Stimulated activated naive CD8-positive, alpha-beta T cell treated with anti-CD3 and anti-CD28 coated beads, Interleukin-15, Interleukin-2, amounts not matched to agents 100 ng/mL and 50 ng/mL, for 24 hours (primary cell): ENCODE measurements at regions not wholly inside any gene's neighbourhood (a gene's known extent, or its start where the extent isn't known, plus 50 kb on each side); places are given as distances from the start of the nearest gene placed in this dataset.

ENCODE experiments used
- H3K27ac Mint-ChIP-seq: one replicate; pipeline ENCODE4 v1.8.0; 2021; ENCODE audit warnings: mild to moderate bottlenecking, mixed read lengths
- H3K27me3 Mint-ChIP-seq: one replicate; pipeline ENCODE4 v1.8.0; 2021; ENCODE audit warnings: mixed read lengths
- H3K36me3 Mint-ChIP-seq: one replicate; pipeline ENCODE4 v1.8.0; 2021; ENCODE audit warnings: low read depth, mixed read lengths
- H3K4me1 Mint-ChIP-seq: one replicate; pipeline ENCODE4 v1.8.0; 2021; ENCODE audit warnings: low read depth, mixed read lengths
- H3K4me3 Mint-ChIP-seq: one replicate; pipeline ENCODE4 v1.8.0; 2021; ENCODE audit warnings: mild to moderate bottlenecking, mixed read lengths
- H3K9me3 Mint-ChIP-seq: one replicate; pipeline ENCODE4 v1.8.0; 2021; ENCODE audit warnings: mixed read lengths

DNA sequence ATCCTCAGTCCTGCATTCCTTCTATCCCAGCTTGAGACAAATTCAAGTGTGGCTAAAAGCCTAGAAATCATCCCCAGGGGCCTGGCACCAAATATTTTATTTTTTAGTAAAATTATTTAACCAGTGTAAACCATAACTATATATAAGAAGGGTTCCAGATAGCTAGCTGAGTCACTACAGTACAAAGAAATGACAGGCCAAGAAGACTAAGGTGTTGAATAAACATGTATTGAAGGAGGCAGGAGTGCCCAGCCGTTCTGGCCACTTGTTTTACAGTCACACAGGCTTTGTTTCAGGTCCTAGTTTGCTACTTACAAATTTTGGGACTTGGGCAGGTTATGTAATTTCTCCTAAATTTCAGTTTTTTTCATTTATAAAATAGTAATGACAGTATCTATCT lies 225.9 kb upstream of the PITX2 start:
- no peaks in the 10 kb centered on the region for H3K4me1 Mint-ChIP-seq
- no peaks in the 10 kb centered on the region for H3K9me3 Mint-ChIP-seq
- H3K27ac Mint-ChIP-seq, result no peak overlapping the region
- H3K4me3 Mint-ChIP-seq, result no peak overlapping the region
- H3K27me3 Mint-ChIP-seq, result no peaks in the 10 kb centered on the region
- no peaks in the 10 kb centered on the region for H3K36me3 Mint-ChIP-seq

DNA sequence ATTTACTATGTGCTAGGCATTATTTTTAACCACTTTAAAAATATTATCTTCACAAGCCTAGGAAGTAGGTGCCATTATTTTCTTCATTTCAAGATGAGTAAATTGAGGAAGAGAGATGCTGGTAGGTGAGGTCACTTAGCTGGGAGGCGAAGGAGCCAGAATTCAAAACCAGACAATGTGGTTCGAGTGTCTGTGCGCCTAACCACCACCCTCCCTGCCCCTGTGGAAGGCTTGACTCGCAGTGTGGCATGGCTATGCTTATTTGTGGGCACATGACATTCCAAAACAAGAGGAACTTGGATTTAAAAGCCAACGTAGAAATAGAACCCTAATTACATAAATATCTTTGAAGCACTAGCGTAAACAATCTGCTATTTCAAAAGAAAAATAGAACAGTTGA lies 226.6 kb upstream of the PITX2 start:
- no peaks in the 10 kb centered on the region for H3K36me3 Mint-ChIP-seq

DNA sequence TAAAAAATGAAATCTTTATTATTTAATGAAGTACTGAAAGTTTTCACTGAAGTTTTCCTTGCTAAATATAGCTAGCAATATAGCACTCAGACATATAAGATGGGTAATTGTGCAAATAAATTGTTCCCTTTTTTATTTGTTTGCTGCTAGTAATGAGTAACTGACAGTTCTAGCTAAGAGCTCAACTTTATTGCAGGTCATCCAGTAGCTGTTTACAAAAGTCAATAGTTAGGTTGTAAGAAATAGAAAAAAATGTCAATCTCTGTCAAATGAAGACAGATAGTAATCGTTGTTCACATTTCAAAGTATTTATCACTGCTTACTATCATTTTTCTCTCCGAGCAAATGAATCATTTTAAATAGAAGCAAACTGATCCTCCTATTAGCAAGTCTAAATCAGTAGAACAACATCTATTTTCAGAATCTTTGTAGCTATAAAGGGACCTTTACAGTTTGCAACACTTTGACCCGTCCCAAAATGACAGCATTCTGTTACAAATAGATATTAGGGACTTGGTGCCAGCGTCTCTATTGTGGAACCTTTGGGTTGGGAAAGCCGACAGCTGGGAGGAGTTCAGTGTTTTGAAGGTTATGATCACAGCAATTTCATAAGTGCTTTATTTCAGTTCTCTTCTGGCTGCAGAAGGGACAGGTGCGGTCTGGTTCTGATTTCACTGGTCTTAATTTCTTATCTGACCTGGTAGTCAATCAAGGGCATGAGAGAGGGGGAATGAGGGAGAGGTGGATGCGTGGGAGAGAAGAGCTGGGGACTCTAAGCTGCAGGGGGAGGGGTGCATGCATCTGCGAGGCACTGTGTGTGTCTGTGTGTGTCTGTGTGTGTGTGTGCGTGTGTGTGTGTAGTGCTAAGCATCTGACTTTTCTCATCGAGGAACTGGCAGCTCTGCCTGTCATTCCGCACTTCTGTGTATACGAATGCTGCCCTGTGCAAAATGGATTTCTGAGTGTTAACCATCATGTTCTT lies 227.9 kb upstream of the PITX2 start:
- Mint-ChIP-seq H3K27ac (no peak overlapping the region), H3K4me3 (no peak overlapping the region), H3K27me3 (no peaks in the 10 kb centered on the region), H3K4me1 (no peaks in the 10 kb centered on the region), H3K36me3 (no peaks in the 10 kb centered on the region), H3K9me3 (peaks cover 4% of the 10 kb centered on the region)

More for the DNA sequence above, 226.6 kb upstream of the PITX2 start:
- Mint-ChIP-seq H3K9me3 (peaks cover 3% of the 10 kb centered on the region), H3K4me1 (no peaks in the 10 kb centered on the region), H3K27me3 (no peaks in the 10 kb centered on the region), H3K4me3 (no peak overlapping the region), H3K27ac (no peak overlapping the region)

DNA sequence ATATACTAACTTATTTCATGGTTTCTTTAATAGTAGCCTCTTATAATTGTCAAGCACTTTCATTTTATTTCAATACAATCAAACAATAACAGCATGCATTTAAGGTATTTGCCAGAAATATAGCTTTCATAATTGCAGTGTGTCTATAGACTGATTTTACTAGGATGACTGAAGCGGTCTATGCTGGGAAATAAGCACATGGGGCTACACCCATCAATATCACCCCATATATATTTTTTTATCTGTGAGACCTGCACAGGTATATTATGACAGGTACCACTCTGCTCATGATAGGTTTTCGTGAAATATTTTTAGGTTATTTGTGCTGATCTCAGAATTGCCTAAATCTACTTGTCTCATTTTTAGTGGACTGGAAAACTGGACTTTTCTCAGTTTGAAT lies 229.1 kb upstream of the PITX2 start:
- no peaks in the 10 kb centered on the region for H3K36me3 Mint-ChIP-seq

DNA sequence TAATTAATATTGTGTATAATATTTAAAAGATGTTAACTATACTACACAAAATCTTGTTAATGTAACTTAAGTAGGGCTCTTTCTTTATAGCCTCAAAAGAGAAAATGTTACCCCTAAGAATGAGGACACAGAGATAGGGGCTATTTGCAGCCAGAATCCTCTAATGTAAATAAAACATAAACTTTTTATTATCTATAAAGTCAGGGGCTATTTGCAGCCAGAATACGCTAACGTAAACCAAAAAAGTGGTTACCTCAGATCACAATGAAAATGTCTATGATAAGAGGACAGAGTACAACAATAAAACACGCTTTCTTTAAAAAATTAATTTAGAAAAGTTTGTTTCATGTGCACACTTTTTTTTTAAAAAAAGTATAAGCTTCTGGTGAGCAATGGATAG lies 229.9 kb upstream of the PITX2 start:
- Mint-ChIP-seq H3K9me3 (peaks cover 4% of the 10 kb centered on the region), H3K36me3 (no peaks in the 10 kb centered on the region), H3K27ac (no peak overlapping the region), H3K27me3 (no peaks in the 10 kb centered on the region), H3K4me3 (no peak overlapping the region), H3K4me1 (no peaks in the 10 kb centered on the region)

More for the DNA sequence above, 229.1 kb upstream of the PITX2 start:
- Mint-ChIP-seq H3K27ac (no peak overlapping the region), H3K4me3 (no peak overlapping the region), H3K9me3 (peaks cover 4% of the 10 kb centered on the region), H3K4me1 (no peaks in the 10 kb centered on the region), H3K27me3 (no peaks in the 10 kb centered on the region)

DNA sequence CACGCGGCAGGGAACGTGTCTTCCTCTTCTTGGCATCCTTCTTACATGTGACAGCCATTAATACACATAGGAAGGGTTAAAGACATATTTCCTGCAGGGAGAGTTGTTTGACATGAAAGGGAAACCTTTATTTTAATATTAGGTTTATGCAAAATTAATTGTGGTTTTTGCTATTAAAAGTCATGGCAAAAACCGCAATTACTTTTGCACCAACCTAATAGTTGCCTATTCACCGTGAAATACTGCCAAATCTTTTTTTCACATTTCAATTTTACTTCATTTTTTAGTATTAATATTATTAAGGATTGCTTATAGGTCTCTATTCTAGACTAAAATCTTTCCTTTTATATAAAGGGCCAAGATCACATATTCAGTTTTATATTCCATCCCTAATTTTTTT lies 230.4 kb upstream of the PITX2 start:
- H3K36me3 Mint-ChIP-seq, result no peaks in the 10 kb centered on the region
- no peaks in the 10 kb centered on the region for H3K4me1 Mint-ChIP-seq
- H3K27me3 Mint-ChIP-seq, result no peaks in the 10 kb centered on the region
- H3K9me3 Mint-ChIP-seq, result peaks cover 4% of the 10 kb centered on the region
- no peak overlapping the region for H3K4me3 Mint-ChIP-seq
- no peak overlapping the region for H3K27ac Mint-ChIP-seq

DNA sequence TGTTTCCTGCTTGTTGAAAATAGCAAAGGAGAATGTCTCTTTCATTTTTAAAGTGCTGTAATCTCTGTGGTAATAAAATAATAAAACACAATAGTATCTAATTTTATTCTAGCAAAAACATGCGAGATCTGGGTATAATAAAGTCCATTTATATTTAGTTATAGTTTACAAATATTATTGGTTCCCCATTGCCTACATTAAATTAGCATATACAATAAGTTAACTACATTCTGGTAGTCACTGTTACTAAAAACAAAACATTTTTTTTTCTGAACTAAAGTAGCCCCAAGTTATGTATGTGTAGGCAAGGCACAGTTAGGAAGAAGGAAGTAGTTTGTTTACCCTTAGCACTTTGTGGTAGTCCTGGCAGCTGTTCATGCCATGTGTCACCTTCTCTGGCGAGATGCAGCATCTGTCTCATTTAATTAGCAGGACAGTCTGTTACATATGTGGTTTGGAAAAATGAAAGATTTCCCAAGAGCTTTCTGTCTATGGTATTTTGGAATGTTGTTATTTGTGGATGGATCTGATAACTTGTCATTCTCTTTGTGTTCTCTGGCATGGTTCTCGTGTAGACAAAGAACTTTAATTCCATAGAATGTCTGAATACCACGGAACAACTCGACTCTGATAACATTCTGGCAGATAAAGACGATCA lies 231.3 kb upstream of the PITX2 start:
- Mint-ChIP-seq H3K4me3 (no peak overlapping the region), H3K27me3 (no peaks in the 10 kb centered on the region), H3K4me1 (no peaks in the 10 kb centered on the region), H3K9me3 (peaks cover 4% of the 10 kb centered on the region), H3K27ac (no peak overlapping the region), H3K36me3 (no peaks in the 10 kb centered on the region)

DNA sequence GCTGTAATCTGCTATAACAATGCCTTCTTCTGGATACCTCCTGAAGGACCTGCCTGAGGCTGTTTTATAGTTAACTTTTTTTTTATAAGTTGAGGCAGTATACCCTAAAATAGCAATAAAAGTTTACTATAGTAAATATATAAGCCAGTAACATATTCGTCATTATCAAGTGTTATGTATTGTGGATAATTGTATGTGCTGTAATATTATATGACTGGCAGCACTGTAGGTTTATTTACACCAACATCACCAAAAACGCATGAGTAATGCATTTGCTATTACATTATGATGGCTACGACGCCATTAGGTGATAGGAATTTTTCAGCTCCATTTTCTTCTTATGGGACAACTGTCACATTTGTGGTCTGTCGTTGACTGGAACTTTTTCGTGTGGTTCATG lies 237.2 kb upstream of the PITX2 start:
- Mint-ChIP-seq H3K4me1 (no peaks in the 10 kb centered on the region), H3K27ac (no peak overlapping the region), H3K4me3 (no peak overlapping the region), H3K36me3 (no peaks in the 10 kb centered on the region), H3K9me3 (no peaks in the 10 kb centered on the region), H3K27me3 (no peaks in the 10 kb centered on the region)

DNA sequence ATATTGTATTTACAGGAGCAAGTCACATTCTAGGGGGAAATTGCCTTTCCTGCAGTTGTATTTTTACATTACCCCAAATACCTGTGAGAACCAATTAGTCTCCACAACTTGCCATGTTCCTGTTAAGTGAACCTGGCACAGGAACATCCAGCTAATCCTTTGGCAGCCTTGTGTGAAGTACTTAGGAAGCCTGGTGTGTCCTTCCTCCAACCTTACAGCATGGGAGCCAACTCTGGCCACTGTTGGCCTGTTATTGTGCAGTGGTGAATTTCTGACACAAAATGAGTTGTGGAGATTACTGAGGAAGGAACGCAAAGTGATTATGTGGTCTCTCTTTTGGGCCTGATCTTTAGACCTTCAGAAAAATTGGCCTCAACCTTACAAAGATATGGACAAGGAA lies 238.0 kb upstream of the PITX2 start:
- H3K27ac Mint-ChIP-seq, result no peak overlapping the region
- H3K4me1 Mint-ChIP-seq, result no peaks in the 10 kb centered on the region

DNA sequence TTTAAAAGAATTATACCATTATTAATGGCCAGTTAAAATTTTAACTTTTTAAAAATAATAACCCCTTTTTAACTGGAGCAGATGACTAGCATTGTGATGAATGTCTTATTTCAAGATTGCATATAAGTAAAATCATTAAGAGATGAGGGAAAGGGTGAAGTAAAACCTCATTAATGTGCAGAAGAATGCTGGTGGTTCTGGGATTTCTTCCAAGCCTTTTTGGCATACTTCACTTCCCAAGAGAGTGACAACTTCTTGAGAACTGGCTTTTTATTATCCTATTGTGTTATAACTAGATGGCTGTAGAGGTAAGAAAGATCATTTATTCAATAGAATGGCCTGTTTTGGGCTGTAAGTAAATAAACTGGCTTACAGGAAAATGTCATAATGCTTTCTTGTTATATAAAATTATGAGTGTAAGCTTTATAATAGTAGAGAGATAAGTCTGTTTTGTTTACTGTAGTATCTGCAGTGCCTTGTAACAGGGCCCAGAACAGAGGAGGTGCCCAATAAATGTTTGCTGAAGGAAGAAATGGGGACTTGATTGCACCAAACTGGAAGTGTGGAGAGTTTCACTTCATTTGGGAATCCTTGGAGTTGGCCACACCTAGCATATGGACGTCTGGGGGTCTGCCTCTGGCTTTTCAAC lies 242.9 kb upstream of the PITX2 start:
- H3K4me1 Mint-ChIP-seq, result no peaks in the 10 kb centered on the region

More for the DNA sequence above, 238.0 kb upstream of the PITX2 start:
- no peaks in the 10 kb centered on the region for H3K27me3 Mint-ChIP-seq
- no peak overlapping the region for H3K4me3 Mint-ChIP-seq
- H3K36me3 Mint-ChIP-seq, result no peaks in the 10 kb centered on the region
- no peaks in the 10 kb centered on the region for H3K9me3 Mint-ChIP-seq

DNA sequence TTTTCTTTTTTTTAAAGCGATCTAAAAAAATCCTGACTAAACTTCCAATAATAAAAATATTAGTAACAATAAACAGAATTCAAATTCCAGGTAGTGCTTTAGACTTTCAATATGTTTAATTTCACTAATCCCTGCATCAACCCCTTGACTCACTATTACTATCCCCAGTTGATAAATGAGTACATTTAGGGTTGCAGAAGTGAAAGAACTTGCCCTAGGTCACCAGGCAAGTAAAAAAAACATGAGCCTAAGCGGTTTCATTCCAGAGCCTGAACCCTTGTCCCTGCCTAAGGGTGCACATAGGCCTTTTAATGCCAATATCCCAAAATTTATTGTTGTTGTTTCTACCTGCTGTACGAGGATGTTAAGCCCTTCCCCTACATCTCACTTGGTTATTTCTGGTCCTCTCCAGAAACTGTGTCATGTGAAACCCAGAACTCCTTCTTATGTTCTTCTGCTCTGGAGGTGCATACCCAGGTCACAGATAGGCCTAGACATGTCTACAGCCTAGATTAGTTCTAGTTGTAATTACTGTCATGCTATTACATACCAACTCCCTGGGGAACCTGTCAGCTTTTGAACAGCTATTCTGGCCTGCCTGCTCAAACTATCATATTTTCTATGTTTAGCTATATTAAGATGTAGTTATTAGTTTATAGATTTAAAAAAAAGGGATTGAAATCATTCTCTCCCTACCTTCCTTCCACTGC lies 244.5 kb upstream of the PITX2 start:
- Mint-ChIP-seq H3K9me3 (no peaks in the 10 kb centered on the region), H3K4me1 (no peaks in the 10 kb centered on the region), H3K4me3 (no peak overlapping the region), H3K27ac (no peak overlapping the region), H3K27me3 (no peaks in the 10 kb centered on the region), H3K36me3 (no peaks in the 10 kb centered on the region)

More for the DNA sequence above, 242.9 kb upstream of the PITX2 start:
- H3K27me3 Mint-ChIP-seq, result no peaks in the 10 kb centered on the region
- H3K9me3 Mint-ChIP-seq, result no peaks in the 10 kb centered on the region
- no peak overlapping the region for H3K4me3 Mint-ChIP-seq
- no peak overlapping the region for H3K27ac Mint-ChIP-seq
- no peaks in the 10 kb centered on the region for H3K36me3 Mint-ChIP-seq

DNA sequence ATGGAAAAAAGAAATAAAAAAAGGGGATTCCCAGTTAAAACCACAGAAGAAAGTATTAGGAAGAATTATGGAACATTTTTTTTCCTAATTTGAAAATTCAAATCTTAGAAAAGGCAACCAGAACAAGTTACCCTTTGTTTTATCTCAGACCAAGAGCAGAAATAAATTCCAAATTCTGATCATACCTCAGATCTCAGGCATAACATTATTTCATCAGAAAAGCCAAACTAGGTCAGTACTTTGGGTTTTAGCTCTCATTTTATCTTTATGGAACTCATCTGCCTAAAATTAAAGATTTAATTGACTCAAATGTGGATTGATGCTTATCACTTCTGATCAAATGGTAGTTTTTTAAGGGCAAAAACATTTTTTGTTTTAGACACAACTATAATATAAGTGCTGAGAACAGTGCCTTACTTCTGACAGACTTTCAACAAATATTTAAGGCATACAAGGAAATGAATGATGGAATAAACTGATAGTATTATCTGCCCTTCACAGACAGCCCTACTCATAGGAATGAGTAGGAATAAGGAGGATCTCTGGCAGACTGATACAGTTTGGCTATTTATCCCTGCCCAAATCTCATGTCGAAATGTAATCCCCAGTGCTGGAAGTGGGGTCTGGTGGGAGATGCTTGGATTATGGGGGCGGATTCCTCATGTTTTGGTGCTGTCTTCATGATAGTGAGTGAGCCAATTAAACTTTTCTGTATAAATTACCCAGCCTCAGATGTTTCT lies 245.3 kb upstream of the PITX2 start:
- Mint-ChIP-seq H3K4me3 (no peak overlapping the region), H3K36me3 (no peaks in the 10 kb centered on the region), H3K27ac (no peak overlapping the region), H3K9me3 (no peaks in the 10 kb centered on the region), H3K4me1 (no peaks in the 10 kb centered on the region), H3K27me3 (no peaks in the 10 kb centered on the region)

DNA sequence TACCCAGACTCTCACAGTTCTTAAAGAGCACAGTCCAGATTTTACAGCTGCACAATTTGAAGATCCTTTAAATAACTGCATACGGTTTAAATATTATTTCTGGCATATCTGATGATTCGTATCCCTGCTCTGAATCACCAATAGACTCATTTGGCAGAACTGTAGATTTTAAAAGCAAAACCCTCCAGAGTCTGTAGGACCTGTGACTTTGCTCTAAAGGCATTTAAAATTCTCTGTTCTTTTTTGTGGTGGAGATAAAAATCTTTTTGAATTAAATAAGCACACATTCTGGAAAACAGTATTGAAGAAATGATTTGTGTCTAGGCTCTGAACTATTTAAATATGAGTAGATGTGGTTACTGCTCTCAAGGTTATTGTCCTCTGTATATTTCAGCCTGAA lies 246.2 kb upstream of the PITX2 start:
- Mint-ChIP-seq H3K9me3 (no peaks in the 10 kb centered on the region), H3K27ac (no peak overlapping the region), H3K4me3 (no peak overlapping the region), H3K27me3 (no peaks in the 10 kb centered on the region), H3K4me1 (no peaks in the 10 kb centered on the region), H3K36me3 (no peaks in the 10 kb centered on the region)

DNA sequence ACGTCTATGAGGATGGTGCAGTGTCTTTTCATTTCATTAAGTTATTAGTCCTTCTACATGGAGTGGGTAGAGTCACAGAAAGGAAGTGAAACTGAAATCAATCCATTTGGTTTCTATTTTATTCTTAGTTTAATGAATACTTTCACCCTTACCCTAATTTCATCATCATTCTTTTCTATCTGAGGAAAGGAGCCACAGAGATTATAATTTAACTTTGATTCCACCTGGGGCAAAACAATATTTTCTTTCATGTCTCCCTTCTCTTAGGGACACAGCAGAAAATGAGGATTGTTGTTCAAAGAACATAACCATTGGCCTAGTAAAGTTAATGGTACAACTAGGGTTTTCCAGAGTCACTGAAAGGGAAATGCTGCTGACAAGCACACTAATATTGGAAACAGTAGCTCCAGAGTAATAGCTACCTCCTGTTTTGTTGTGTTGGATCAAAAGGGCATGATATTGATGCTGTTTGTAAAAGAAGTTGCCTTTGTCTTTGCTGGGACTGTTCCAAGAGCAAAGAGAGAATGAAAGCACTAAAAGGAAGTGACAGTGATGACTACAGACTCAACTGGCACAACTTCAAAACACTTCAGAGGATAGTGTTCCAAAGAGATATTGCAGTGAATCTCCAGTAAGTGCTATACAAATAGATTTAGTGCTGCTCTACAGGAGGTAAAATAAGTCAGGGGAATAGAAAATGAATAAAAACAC lies 247.1 kb upstream of the PITX2 start:
- no peaks in the 10 kb centered on the region for H3K9me3 Mint-ChIP-seq
- no peaks in the 10 kb centered on the region for H3K36me3 Mint-ChIP-seq
- H3K4me1 Mint-ChIP-seq, result no peaks in the 10 kb centered on the region
- no peaks in the 10 kb centered on the region for H3K27me3 Mint-ChIP-seq
- no peak overlapping the region for H3K4me3 Mint-ChIP-seq
- H3K27ac Mint-ChIP-seq, result no peak overlapping the region
